ENCODE measurements at regions not wholly inside any gene's neighbourhood (a gene's known extent, or its start where the extent isn't known, plus 50 kb on each side); places are given as distances from the start of the nearest gene placed in this dataset.

DNA sequence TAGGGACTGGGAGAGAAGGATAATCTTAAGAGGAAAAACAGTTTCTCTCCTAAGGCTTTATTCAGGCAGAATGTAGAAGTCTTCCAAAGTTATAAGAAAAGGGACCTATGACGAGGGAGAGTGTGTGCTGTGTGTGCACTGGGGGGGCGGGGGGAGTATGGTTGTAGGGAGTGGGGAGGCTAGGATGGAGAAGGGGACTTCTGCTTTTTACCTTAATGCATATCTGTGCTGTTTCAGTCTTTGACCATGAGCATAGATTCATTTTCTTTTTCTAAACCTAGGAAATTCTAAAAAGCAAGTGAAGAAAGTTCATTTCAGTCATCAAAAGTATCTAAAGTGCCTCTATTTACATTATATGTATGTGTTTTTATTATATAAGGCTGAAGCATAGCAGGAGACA, 52.6 kb upstream of the RASA2 start:
- TF ChIP-seq, protein P1, sequence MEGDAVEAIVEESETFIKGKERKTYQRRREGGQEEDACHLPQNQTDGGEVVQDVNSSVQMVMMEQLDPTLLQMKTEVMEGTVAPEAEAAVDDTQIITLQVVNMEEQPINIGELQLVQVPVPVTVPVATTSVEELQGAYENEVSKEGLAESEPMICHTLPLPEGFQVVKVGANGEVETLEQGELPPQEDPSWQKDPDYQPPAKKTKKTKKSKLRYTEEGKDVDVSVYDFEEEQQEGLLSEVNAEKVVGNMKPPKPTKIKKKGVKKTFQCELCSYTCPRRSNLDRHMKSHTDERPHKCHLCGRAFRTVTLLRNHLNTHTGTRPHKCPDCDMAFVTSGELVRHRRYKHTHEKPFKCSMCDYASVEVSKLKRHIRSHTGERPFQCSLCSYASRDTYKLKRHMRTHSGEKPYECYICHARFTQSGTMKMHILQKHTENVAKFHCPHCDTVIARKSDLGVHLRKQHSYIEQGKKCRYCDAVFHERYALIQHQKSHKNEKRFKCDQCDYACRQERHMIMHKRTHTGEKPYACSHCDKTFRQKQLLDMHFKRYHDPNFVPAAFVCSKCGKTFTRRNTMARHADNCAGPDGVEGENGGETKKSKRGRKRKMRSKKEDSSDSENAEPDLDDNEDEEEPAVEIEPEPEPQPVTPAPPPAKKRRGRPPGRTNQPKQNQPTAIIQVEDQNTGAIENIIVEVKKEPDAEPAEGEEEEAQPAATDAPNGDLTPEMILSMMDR (IDR thresholded peaks at IDR 0.05): no peak
- TF ChIP-seq POLR2A (IDR thresholded peaks at IDR 0.05): no peak
- TF ChIP-seq EP300 (IDR thresholded peaks at IDR 0.05; ENCODE audit: low read depth): no peak
